NCI-H345 (cell line): ENCODE measurements at regions not wholly inside any gene's neighbourhood (a gene's known extent, or its start where the extent isn't known, plus 50 kb on each side); places are given as distances from the start of the nearest gene placed in this dataset.
A peak's percentile ranks its signal among the peaks of the same experiment; 100 is the strongest.
"Not testable (repeated sequence)": the region's sequence is repeated elsewhere in the genome, so short reads cannot be mapped to it uniquely, and the experiment has no call there.

ENCODE experiments used
- DNase-seq: peaks from one replicate; lab custom pipeline; 2025; lab: John Stamatoyannopoulos, UW

DNA sequence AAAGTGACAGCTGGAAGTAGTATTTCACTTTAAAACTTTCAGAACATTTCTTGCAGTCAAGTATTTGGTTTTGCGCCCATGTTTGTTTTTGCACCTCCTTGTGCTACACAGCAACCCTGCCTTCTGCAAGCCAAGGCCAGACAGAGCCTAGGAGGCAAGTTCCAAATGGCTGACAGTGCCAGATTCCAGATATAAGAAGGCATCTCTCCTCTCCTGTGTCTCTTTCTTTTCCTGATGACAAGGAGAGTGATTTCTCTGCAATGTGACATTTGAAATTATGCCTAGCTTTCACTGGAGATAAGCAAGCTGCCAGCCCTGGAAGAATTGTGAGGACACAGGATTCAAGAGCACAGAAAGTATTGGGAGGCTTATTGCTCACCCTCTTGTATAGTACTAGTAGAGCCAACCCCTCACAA, 149.1 kb upstream of the TENT5A start:
- no peak for DNase-seq

DNA sequence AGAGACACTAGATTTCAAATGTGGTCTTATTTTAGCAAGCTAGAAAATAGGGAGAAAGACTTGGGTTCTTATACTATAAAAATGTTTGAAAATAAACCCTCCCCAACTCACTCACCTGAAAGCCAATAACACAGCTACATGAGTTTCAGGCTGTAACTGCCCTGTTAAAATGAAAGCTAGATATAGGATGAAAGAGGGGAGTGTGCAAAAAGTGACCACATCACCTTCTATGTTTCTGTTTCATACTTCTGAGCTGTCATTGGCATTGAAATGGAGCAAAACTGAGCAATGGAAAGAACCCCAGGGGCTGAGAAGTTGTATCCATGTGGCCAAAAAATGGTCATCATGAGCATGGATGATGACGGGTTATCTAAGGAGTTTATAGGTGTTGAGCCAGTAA, 148.1 kb upstream of the TENT5A start:
- DNase-seq = no peak

DNA sequence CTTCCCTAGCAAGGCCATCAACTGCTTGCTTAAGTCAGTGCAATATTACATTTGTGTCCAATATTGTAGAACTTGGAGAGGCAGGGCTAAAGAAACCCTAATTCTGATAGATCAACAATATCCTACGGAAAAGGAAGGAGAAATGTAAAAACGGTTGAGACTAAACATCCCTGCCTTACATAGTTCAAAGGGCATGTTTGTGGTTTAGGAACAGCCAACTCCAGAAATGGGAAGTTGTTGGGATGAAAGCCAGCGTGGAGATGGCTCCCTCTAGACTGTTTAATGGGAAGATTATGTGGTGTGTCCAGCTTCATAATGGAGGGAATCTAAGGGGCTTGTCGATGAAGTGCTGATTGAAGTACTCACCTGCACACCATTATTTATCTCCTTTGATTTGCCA, 145.3 kb upstream of the TENT5A start:
- DNase-seq = no peak

DNA sequence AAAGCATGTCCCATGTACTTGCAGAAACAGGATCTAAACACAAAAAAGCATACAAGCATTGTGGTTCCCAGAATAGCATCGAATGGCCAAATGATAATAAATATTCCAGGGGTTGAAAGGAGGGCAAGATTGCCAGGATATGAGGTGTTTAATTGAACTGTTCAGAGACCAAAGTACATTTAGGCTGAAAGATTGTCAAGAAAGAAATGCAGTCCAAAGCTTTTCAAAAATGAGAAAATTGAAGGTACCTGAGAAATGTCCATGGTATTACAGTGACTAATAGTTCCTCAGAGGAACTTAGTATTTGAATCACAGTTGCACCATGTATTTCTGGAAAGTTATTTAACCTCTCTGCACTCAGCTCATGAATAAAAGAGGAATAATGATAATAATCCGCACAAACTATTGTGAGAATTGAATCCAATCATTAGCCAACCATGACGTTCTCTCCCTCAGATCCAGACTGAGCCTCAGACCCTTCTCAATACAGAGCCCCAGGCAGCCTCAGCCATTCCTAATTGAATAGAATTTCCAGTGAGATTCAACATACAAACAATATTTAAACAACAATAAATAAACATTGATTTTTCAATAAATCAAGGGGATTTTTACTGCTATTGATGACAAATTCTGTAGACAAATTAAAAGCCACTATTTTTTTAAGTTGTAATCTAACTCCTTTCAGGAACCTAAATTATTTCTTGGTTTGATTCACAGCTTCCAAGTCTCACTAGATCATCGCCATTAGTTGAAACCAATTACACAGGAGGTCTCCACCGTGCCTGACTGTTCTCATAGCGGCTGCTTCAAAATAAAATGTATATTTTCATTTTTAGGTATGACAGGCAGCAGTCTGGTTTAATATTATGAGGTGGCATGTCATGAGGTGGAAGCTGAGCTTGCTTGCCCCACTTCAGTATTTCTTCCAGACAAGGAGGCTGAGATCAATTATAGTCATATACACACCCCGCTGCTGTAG, 144.3 kb upstream of the TENT5A start:
- no peak for DNase-seq

DNA sequence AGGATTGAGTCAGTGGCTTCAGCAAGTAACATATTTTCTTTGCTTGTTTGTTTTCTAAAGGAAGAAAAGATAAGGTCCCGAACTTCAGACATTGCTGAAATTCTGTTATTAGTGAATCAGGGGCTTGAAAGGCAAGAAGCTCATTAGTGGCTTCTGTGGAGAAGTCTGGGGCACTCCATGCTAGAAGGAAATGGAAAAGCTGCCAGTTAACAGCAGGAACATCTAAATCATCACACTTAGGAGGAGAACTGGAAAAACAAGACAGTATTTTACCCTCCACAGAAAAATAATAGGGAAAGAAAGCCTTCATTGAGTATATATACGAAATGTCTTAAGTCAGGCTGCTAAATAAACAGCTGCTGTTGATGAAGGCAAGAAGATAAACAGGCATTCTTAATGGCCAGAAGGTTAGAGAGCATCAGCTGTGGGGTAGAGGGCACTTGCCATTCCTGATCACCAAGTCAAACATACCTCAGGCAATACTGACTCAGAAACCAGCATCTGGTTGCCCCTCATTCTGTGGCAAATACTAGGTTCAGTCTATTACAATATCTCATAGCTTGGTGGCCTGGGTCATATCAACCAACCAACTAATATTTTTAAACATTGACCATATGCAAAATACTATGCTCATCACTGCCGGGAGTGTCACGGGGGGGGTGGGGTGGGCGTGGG, 143.2 kb upstream of the TENT5A start:
- no peak for DNase-seq

DNA sequence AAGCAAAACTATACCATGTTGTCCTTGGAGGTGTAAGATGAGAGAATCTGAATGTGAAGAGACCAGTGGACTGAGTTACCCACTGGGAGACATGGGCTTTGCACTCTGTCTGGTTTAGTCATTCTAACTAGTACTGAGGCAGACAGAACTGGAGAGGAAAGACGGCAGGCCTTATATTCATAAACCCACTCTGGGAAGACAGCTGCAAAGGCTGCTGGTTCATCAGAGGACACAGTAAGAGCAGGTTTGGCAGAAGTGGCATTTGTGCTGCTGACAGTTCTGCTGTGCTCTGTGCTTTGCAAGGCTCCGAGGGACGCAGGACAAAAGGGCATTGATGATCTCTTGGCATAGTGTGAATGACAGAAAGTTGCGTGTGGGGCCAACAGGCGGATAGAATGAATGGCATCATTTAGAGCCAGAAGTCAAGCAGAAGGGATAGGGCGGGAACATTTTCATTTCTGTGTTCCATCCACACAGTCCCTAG, 142.3 kb upstream of the TENT5A start:
- no peak for DNase-seq

DNA sequence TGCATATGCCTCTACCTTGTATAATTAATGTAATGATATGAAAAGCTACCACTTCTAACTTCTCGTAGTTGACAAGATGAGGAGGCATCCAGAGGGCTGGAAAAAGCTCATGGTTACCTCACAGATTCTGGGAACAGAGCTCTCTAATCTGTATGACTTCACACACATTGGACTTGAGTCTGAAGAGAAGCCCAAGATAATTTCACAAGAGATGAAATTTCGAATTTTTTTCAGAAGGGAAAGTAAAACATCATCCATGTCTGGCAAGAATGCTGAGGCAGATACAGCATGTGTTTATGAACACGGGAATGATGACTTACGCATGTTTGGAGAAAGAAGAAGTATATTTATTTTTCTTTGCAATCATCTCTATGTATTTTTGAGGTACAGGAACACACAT, 141.8 kb upstream of the TENT5A start:
- DNase-seq = no peak

DNA sequence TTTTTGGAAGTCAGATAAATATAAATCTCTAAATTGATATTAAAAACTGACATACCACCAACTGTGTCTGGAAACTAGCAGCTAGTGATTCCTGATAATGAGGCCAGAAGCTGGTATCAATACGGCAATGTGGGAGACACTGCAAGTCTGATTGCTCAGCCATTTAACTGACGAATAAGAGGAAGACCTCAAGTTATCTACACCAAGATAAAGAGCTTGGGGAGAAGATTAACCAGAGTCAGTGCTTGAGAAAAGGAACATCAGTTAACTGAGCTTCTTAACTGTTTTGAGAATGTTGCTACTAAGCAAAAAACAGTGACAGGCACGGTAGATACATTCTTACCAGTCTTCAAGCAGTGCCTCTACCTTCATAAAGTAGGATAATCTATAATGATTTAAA, 140.4 kb upstream of the TENT5A start:
- DNase-seq = no peak

DNA sequence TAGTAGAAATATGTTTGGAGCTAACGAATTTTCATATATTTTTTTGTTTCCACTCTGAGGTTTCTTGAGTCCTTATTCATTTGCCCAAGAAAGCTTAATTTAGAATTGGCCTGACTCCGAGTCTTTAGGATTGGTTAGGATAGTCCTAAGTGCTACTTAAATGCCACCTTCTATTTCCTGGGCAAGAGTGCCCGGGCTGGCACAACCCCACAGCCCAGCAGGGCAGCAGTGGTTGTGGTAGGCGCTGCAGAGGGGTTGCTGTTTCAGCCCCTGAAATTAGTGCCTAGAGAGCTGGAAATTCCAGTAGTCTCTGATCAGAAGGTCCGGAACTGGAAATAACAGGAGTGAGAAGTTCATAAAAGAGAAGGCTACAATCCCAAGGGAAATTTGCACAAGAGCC, 139.4 kb upstream of the TENT5A start:
- no peak for DNase-seq

DNA sequence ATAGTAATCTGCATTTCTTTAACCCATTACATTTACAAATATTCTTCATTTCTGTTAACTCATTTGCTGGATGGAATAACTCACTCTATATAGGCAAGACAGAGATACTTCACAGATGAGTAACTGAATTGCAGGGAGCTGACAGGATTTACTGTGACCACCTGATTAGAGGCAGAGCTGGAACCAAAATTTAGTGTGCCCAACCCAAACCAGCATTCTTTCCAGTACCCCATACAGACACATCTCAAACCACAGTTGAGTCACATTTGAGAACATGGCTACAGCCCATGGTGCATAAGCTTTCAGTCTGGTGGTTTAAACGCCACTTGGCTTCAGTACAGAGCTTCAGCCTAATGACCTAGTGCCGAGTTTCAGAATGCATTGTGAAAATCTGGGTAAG, 138.4 kb upstream of the TENT5A start:
- DNase-seq = no peak

DNA sequence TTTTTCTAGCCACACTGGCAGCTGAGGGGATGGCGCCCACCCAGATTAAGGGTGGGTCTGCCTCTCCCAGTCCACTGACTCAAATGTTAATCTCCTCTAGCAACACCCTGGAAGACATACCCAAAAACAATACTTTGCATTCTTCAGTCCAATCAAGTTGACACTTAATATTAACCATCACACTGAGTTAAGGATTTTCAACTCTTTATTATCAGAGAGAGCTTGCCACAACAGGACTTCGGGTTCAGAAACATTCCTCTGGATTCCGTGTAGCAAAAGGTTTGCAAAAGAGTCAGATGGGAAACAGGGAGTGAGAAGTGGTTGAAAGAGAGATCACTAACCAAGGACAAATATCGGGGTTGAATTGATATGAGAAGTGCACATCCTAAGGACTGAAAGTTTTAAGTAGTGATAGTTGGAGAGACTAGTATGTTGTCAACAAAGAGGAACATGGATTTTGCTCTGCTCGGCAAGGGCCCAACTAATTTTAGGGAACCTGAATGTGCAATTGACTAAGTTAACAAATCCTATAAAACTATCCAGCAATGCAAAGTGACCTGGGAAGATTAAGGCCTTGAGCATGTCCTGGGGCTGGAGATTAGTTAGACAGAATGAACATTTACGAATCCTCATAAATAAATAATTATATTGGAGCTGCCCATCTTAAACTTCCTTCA, 137.0 kb upstream of the TENT5A start:
- no peak for DNase-seq

DNA sequence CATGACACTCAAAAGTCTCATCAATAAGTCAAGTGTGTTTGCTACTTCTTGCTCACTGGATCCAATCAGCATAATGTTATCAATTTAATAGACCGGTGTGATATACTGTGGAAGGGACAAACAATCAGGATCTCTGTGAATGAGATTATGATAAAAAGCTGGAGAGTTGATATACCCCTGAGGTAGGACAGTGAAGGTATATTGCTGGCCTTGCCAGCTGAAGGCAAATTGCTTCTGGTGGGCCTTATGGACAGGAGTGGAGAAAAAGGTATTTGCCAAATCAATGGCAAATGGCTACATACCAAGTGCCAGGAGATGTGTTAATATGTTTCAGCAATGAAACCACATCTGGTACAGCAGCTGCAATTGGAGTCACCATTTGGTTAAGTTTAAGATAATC, 134.4 kb upstream of the TENT5A start:
- DNase-seq = not testable (repeated sequence)

DNA sequence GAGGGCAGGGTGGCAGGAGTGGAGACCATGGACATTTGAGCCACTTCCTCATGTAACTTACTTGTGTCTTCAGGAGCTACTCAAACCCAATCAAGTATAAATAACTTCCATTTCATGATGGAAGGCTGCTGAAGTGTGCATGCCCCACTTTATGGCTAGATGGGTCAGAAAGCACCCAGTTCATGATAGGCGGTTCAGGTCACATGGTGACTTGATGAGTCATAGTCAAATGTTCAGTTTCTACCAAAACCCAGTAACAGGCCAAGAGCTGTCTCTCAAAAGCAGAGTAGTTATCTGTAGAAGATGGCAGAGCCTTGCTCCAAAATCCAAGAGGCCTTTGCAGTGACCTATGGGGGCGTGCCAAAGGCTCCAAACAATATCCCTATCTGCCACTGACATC, 133.7 kb upstream of the TENT5A start:
- DNase-seq = no peak

DNA sequence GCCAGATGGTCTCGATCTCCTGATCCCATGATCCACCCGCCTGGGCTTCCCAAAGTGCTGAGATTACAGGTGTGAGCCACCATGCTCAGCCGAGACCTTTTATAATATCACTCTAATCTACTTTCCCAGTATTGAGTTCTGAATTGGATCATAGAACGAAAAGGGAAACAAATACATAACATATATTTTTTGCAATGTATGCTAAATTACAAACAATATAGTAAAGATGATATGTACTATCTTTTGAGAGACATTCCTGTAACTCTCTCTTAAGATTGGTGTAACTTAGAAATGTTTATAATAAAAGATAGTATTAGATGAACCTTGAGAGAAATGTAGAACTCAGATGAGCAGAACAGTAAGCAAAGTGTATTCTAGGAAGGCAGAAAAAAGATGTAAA, 129.2 kb upstream of the TENT5A start:
- no peak for DNase-seq

DNA sequence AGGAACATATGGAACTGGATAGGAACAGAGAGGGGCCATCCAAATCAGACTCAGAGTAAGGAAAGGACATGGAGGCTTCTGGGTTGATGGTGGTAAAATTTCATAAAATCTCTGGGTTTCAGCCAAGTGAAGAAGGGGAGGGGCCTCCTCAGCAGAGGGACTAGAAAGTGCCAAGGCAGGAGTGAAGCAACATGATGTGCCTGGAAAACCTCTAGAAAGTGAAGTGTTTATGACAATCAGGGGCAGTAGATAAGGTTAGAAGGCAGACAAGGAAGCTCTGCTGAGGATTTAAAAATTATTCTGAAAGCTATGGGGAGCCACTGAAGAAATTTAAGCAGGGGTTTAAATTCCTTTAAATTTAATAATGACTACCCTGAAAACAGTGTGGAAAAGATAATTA, 126.0 kb upstream of the TENT5A start:
- no peak for DNase-seq

DNA sequence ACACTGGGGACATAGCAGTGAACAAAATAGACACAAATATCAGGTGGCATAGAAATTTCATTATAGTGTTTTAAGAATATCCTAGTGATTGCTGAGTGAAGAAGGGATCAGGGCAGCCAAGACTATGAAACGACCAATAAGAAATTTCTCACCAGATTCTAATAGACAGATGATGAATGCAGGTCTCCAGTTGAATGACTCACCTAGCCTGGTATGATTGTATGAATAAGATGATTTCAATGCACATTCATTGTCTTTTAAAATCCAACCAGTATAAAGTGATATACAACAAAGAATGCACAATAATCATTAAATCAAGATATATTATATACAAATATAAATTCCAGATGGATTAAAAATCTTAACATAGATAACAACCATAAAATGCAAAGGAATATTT, 124.5 kb upstream of the TENT5A start:
- DNase-seq = no peak

DNA sequence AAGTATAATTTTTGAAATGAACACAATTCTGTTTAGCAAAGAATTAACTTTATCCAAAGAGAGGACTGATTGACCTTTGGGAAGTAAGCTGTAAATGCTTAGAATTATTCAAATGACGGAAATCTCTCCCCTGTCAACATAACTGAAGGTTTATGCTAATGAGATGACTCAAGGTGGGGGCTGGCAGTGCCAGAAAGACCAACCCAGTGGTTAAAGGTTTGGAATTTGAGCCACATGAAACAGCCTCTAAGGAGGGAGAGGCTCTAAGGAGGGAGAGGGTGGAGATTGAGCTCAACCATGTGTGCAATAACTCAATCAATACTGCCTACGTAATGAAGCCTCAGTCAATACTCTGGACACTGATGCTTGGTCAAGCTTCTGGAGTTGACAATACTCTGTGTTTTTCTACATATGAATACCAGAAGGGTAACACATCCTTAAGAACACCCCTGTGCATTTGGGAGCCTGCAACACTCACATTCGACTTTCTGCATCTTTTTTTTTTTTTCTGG, 123.4 kb upstream of the TENT5A start:
- DNase-seq = no peak

DNA sequence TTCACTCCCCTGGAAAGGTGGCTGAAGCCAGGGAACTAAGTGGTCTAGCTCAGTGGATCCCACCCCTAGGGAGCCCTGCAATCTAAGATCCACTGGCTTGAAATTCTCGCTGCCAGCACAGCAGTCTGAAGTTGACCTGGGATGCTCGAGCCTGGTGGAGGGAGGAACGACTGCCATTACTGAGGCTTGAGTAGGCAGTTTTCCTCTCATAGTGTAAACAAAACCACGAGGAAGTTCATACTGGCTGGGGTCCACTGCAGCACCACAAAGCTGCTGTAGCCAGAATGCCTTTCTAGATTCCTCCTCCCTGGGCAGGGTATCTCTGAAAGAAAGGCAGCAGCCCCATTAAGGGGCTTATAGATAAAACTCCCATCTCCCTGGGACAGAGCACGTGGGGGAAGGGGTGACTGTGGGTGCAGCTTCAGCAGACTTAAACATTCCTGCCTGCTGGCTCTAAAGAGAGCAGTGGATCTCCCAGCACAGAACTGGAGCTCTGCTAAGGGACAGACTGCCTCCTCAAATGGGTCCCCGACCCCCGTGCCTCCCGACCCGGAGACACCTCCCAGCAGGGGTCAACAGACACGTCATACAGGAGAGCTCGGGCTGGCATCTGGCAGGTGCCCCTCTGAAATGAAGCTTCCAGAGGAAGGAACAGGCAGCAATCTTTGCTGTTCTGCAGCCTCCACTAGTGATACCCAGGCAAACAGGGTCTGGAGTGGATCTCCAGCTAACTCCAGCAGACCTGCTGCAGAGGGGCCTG, 117.4 kb upstream of the TENT5A start:
- not testable (repeated sequence) for DNase-seq

DNA sequence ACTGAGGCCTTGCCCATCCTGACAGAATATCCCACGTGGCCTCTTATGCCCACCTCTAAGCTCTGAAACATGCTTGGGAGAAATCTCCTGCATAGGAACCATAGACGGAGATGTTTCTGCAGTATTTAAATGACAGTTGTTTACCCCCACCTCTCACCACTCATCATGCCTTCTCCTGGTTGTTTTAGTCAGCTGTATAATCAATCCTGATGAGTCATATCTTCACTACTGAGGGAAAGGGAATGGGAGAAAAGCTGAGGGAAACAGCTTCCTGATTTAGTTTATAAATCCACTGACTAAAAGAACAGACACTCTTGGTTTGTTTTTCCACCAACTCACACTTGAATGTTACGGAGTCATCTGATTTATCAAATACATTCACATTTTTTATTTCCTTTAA, 113.2 kb upstream of the TENT5A start:
- DNase-seq = no peak

DNA sequence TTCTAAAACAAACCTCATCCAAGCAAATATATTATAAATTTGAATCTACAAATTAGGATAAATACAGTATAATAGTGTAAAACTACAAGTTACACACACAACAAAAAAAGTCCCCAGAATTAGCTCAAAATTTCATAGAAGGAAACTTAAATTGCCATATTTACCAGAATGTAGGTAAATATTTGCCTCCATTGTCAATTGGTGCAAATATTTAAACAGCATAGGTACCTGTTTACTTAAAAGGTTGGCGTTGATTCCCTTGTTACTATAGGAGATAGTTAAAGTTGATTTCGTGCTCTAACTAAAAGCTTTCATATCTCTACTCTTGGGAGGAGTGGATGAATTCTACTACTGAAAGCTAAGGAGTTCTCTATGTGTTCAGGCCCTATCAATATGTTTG, 111.6 kb upstream of the TENT5A start:
- no peak for DNase-seq

DNA sequence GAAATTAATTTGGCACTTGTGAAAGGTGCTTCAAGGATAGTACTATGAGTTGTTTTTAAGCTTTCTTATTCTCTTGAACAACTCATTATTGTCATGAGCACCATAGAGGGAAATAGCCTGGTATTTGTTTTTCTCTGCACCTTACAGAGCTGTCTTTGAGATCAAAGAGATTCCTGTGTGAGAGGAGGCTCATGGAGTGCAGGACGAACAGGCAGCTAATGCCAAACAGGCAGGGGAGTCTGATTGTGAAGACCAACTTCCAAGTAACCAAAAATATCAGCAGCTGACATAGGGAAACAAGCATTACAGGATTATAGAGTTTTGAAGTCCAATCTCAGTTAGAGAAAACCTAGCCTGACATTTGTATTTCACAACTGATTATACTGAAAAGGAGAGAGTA, 110.6 kb upstream of the TENT5A start:
- peak; percentile 5 for DNase-seq

DNA sequence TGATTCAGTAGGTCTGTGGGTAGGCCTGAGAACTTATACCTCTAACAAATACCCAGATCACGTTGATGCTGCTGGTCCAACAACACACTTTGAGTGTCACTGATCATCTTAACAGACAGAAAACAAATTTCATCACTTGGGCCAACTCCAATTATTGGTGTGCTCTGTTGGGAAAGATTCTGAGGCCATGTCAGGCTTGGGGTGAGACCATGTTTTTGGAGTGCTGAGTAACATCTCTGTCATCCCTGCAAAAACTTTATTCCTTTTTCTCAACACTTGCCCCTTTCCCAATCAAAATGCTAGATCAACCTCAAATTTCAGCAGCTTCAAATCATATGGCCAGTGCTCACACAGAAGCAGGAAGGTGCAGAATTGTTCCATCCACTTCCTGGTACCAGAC, 108.8 kb upstream of the TENT5A start:
- no peak for DNase-seq
